Omental fat pad (tissue), 3 donors: ENCODE measurements at regions not wholly inside any gene's neighbourhood (a gene's known extent, or its start where the extent isn't known, plus 50 kb on each side); places are given as distances from the start of the nearest gene placed in this dataset.

Experiments
- ATAC-seq: fragments of 150-250 bp; one replicate; pipeline ENCODE4 v1.9.1; 2016; ENCODE audit warnings: mild to moderate bottlenecking, moderate library complexity; ENCODE audit not compliant: low FRiP score
- DNase-seq: peaks from one replicate; pipeline ENCODE4 v3.0.0-alpha.2; 2019; ENCODE audit warnings: low spot score
- CTCF ChIP-seq, 3 donors: fragments of 450-650 bp; IDR thresholded peaks; one replicate each; pipeline ENCODE4 v1.5.1; 2016 to 2017; ENCODE audit warnings: antibody characterized with exemption in 3 of 3, mild to moderate bottlenecking in 3 of 3, moderate library complexity in 2 of 3

- no peak for DNase-seq
- ATAC-seq: no peak
- no peak for TF ChIP-seq CTCF (IDR thresholded peaks at IDR 0.05)
Measured at GRCh38 chr1:19591482-19592091, 52.5 kb upstream of the NBL1 start.

- DNase-seq: no peak
- ATAC-seq: no peak
- TF ChIP-seq CTCF (IDR thresholded peaks at IDR 0.05): no peak
Measured at GRCh38 chr1:19585507-19585906, 58.6 kb upstream of the NBL1 start.

GRCh38 chr1:19582318-19582717 lies 61.8 kb upstream of the NBL1 start:
- ATAC-seq (no peak), DNase-seq (peak; percentile 38)
- no peak for TF ChIP-seq CTCF (IDR thresholded peaks at IDR 0.05)

GRCh38 chr1:19581381-19581780 lies 62.7 kb upstream of the NBL1 start:
- ATAC-seq: no peak
- DNase-seq: no peak
- no peak for TF ChIP-seq CTCF (IDR thresholded peaks at IDR 0.05)

GRCh38 chr1:19577561-19577960 lies 66.5 kb upstream of the NBL1 start:
- no peak for DNase-seq
- TF ChIP-seq CTCF (IDR thresholded peaks at IDR 0.05): no peak
- ATAC-seq: no peak

- no peak for DNase-seq
- TF ChIP-seq CTCF (IDR thresholded peaks at IDR 0.05): no peak
- no peak for ATAC-seq
Measured at GRCh38 chr1:19577036-19577435, 67.1 kb upstream of the NBL1 start.

GRCh38 chr1:19569786-19570185 lies 74.3 kb upstream of the NBL1 start:
- no peak for TF ChIP-seq CTCF (IDR thresholded peaks at IDR 0.05)
- no peak for ATAC-seq
- no peak for DNase-seq
